ENCODE measurements at regions not wholly inside any gene's neighbourhood (a gene's known extent, or its start where the extent isn't known, plus 50 kb on each side); places are given as distances from the start of the nearest gene placed in this dataset.

DNA sequence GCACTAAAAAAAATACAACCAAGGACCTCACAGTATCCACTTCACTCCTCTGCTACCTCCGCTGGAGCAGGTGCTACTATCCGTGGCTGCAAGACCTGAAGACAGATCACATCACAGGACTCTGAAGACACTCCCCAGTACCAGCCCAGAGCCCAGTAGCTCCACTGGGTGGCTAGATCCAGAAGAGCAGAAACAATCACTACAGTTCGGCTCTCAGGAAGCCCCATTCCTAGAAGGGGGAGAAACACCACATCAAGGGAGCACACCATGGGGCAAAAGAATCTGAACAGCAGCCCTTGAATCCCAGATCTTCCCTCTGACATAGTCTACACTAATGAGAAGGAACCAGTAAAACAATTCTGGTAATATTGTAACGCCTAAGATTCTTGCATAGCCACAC, 494.0 kb upstream of the FAT3 start:
- DNase-seq, result no peak

DNA sequence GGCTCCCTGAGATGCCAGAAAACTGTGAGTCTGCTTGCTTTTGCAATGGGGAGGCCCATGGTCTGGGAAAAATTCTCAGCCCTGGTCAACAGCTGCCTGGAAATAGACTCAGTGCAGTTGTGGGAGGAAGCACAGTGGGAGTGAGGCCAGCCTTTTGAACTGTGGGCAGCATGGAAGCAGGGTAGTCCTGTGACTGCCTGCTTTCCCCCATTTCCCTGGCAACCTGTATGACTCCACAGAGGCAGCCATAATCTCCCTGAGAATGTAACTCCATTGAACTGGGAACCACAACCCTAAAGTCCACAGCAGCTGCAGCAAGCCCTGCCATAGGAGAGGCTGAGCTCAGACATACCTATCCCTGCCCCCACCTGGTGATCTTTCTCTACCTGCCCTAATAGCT, 494.6 kb upstream of the FAT3 start:
- no peak for DNase-seq

DNA sequence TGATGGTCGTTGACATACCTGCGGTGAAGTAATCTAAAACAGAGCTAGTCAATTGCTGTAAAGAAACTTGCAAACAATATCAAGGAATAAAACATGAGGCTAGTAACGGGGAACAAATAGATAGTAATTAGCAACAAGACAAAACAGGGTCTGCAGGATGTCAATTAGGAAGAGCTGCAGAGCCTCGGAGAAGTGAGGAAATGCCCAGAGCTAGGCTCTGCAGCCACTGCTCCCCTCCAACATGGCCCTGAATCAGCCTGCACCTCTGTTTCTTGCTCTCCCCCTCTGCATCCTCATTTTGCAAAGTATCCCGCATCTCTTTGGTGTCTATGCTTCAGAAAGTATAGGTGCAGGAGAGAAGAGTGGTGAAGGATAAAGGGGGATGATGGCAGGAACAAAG, 507.4 kb upstream of the FAT3 start:
- DNase-seq, result no peak

DNA sequence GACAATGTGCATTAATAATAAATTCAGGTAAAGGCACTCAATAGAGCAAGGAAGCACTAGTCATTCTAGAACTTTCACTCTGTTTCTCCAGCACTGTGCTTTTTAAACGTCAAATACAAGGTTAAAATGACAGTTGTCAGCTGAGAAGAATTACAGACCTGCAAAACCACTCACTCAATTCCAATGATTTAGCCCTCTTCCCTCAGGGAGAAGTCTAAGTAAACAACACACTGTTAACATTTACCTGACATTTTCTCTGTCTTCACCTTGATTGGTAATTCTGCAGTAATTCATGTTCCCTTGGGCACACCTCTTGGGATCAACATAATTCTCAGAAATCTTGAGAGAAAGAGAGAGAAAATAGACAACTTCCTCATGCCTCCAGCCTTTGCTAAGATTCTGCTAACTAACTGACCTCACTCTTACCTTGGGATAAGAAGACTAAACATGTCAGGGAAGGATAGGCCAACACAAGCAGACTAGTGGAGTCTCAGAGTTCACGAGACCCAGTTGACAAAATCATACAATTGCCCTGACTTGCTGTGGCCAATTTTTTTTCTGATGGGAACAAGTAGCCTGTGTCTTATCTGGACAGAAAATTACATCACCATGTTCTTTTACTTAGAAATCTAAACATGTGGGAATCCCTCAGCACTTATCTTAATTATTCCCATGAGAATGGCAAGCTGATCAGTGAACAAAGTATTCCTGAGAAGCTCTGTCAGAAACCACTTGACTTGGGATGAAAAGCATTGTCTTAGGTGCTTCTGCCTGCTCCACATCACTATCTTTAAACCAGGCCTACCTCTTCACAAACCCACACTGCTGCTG, 516.8 kb upstream of the FAT3 start:
- no peak for DNase-seq

DNA sequence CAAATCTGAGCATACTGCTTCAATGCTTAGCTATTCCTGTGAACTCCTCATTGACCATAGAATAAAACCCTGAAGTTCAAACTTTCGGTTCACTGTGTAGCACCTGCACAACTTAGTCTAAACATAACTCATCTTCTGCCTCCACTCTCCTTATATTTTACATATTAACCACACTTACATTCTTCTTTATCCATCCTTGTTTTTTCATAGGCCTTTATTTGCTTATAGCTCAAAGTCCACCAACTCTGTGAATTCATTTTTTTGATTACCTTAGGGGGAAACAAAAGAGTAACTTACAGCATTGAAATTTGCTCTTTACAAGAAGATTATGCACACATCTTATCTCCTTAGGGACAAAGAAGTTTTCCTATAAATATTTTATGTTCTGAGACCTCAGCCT, 521.6 kb upstream of the FAT3 start:
- no peak for DNase-seq

DNA sequence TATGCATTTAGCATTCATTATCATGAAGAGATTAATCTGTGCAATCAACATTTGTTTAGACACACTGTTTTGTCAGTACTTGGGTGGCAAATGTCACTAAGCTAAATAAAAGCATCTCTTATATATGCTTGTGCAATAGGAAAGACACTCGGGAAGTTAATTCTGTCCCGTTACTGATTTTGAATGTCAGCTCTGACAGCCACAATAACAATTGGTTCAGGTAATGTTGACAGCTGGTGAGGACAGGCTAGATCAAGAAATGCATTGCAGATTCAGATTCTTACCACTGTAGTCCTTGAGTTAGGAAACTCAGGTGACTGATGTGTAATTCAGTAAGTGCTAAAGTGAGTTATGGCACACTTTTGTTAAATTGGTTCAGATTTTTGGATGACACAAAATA, 523.8 kb upstream of the FAT3 start:
- no peak for DNase-seq

DNA sequence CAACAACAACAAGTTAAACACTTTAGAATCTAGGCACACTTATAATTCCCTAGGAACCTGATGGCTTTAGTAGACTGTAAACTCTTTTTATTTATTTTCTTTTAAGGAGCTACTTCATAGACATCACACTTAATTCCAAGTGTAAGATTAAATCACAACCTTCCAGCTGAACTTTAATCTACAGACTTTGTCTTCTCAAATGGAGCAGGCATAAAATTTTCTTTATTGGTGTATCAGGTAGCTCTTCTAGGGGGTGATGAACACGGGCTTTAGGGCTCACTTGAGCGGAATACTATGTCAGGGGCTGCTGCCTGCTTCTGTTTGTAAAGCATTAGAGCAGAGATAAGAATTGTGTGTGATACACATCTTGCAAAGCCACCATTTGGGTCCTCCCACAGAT, 525.8 kb upstream of the FAT3 start:
- no peak for DNase-seq

DNA sequence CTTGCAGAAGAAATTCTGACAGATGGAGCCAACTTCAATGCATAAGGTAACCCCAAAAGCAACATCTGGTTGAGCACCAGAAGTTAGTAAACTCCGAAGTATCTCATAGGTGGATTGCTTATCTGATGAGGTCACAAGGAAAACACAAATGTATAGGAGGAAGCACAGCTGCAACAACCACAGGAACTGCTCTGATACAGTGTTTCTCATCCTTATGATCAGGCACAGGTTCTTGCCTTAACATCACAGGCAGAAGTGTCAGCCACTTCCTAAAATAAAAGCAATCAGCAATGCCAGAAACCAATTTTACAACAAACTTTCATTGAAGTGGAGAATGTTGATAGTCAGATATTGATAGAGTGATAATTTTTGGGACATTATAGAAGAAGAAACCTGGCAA, 530.3 kb upstream of the FAT3 start:
- DNase-seq, result no peak

DNA sequence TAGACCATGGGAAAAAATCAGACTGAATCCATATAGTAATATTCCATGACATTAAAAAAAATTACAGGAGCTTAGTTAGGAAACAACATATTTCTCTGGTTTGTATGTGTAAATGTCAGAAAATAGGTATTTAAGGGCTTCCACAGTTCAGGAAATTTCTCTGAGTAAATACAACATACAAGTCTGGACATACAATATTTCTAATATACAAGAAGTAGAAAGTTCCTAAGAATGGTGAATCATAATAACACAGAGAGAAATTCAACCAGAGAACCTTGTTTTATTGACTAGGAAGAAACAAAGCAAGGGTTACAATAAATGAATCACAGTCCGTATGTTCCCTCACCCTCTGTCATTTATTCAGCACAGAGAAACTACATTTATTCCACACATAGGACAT, 532.7 kb upstream of the FAT3 start:
- DNase-seq, result no peak

DNA sequence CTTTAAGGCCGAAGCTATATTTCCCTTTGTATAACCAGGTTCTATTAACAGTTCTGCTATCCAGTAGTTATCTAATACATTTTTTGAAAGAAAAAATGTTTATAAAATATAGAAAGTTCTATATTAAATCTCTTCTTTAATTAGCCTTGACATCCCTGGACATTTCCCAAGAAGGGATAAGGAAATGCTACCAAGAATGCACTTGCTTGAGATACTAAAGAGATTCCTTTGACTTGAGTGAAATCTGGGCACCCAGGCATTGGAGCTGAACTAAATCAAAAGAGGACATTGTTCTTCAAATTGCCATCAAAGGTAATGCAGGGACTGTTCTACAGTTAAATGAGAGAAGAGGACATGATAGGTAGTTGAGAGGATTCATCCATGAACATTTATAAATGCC, 535.9 kb upstream of the FAT3 start:
- DNase-seq, result no peak

DNA sequence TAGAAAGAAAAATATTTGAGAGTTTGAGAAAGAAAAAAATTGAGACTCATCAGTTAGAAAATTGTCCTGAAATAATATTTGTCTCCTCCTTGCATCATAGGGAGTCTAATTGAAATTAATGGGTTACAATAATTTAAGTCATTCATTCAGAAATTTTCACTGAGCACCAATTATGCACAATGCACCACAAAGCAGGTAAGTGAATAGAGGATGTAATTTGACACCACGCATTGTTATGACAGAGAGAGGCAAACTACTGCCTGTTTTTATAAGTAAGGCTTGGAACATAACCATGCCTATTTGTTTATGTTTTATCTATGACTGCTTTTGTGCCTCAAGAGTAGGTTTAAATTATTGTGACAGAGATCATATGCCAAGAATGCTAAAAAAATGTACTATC, 537.9 kb upstream of the FAT3 start:
- no peak for DNase-seq

DNA sequence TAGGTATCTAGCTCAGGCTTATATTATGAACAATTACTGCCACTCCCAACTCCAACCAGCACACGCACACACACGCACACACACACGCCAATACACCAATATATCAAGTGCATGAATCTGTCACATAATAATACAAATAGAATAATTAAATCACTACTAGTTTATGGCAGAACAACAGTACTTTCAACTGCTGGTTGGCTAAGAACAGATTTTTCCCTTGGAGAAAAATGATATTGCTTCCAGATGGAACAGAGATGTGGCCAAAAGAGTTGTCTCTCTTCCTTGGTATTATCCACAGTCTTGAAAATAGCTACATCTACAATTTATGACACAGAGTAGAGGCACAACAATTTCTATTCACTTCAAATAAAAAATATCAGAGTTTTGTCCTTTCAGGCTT, 538.3 kb upstream of the FAT3 start:
- DNase-seq, result no peak

DNA sequence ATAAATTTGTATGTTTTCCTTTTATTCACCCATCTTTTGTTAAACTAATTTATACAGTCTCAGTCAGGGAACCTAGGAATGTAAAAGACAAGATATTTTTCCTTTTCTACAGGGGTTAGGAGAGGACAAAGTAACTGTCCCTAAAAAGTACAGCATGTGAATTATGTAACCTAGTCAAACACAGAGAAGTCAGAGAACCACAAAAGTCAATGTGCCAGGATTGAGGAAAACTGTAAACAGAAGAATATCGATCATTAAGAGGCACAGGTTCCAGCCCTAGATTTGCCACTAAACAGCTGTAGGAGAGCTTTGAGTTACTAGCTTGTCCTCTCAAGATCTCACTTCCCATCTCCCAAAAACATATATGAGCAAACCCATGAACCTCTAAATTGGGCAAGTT, 550.9 kb upstream of the FAT3 start:
- no peak for DNase-seq

DNA sequence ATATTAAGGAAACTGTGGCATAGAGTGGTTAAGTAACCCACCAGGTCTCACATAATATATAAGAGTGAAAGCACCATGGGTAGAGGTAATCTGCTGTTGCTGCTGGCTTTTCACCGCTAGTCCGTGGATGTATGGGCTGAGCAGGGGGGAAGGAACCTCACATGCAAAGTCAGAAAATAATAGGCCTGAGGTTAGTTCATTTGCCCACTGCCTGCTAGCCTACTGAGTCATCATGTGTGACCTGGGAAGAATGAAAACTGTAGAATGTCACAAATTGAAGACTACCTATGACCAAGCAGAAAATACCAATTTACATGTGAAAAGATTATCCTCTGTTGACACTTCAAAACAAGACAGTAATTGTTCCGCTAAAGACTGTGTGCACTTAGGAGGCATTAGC, 560.1 kb upstream of the FAT3 start:
- no peak for DNase-seq

DNA sequence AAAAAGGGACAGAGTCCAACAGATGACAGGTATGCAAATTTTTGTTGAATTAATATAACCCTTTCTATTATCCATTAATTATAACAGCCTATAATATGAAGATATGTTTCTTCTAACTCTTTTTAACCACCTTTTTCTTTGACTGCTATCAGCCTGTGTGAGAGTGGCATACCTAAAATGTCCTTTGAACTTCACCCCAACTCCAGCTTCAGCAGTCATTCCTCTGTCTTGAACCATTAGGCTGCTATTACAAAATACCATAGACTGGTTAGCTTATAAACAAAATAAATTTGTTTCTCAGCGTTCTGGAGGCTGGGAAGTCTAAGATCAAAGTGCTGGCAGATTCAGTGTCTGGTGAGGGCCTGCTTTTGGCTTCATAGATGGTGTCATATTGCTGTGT, 564.6 kb upstream of the FAT3 start:
- no peak for DNase-seq

DNA sequence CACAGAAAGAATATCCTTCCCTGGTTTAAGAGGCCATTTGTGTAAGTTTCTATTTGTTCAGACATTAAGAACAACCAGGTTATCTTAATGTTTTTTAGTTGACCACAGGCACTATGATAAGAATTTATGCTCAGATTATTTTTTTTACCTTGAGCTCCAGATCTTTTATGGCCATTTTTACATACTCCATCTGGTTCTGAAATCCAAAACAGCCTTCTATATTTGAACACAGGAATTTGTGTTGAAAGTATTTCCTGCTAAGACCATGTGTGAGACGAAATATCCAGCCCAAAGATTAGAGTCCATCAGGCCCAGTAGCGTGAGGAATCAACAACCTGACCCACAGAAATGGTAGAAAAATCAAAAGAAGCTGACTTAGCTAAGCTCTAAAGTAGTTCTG, 569.9 kb upstream of the FAT3 start:
- DNase-seq, result no peak

DNA sequence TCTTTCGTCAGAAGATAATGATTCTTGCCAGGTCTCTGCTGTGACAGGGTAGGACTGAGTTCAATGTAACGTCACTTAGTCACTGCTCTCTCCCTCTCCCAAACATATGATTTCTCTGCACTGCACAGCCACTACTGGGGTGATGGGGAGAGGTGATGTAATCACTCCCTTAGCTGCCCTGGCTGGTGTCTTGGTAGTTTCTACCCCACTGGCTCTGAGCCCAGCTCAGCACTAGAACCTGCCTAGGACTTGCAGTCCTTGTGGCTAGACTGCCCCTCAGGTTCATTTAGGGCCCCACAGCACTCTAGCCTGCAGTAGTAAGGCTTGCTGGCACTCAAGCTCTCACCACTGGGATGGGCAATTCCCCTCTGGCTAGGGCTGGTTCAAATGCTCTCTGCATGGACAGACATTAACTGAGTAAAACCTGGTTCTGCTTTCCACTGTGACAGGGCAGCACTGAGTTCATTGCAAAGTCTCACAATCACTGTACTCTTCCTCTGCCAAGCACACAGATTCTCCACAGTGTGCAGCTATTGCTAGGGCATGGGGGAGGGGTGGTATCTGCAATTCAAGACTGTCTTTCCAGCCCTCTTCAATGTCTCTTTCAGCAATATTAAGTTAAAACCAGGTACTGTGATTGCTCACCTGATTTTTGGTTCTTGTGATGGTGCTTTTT, 571.4 kb upstream of the FAT3 start:
- no peak for DNase-seq

DNA sequence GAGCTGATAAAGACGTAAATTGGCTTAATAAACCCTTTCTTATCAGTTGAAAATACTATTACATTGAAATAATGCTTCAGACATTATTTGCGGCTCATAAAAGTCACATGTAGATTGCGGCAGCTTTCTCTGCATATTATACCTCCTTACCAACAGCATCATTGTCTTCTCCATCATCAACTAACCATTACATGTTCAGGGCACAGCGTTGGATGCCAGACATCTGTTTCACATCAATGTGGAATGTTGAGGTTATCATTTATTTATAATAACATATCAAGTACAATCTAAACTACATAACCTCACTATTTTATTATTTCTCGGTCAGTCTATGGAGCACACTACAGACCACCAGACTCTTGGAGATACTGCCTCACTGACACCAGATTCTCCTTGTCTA, 573.8 kb upstream of the FAT3 start:
- DNase-seq, result no peak

DNA sequence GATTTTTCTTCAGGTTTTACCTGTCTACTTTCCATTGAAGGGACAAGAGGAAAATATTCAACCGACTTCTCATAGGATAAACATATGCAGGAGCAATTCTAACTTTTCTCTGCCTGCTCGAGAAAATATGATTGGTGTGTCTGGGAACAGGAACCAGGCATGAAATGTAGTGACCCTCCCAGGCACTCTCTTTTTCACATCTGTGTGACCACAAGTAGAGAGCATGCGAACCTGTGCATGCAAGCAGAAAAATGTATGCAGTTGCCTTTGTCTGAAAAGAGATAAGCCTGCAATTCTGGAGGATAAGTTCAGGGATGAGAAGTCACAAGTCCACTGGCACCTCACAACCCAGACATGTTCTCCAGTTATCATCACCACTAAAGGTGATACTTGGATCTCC, 583.5 kb upstream of the FAT3 start:
- DNase-seq, result no peak

DNA sequence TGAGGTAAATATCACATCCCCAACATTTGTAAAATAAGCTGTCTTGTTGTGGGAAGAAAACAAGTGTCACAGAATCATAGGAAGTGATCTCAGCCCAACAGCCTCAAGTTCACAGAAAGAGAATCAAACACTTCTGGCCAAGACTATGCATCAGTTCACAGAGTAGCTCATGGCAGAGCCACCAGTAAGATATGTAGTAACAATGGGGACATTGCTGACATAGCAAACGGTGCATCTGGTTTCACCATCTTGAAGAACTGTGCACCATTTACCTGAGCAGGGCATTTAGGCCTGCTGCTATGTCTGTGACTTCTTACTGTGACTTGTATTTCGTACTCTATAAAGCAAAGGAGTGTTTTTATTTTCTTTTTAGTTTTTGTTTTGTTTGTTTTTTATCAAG, 585.3 kb upstream of the FAT3 start:
- DNase-seq, result no peak

DNA sequence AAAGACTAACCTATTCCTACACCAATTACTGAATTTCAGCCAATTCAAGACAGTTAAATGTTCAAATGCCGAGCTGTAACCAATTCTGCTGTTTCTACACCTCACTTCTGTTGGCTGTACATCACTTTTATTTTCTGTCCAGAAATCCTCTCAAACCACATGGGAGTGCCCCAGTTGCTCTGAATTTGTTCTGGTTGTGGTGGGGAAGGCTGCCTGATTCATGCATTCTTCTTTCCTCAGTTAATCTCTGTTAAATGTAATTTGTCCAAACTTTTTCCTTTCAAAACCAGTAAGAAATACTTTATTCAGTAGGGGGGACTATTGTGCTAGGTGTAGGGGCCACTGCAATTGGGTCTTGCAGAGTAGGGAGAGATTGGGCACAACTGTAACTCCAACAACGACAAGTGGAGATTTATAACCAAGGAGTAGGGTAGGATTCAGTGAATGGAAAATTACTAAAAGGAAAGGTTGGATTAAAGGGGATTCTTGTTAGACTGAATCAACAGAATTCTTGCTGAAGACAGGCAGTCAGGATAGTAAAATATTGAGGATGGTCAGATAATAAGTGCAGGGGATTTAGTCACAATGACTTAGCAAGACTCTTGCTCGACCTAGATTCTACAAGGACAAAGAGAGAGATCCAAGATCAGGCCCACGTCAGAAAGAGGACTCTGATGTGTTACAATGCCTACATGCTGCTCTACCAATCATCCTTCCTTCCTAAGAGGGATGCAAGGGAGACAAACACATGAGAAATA, 593.5 kb upstream of the FAT3 start:
- DNase-seq, result no peak

DNA sequence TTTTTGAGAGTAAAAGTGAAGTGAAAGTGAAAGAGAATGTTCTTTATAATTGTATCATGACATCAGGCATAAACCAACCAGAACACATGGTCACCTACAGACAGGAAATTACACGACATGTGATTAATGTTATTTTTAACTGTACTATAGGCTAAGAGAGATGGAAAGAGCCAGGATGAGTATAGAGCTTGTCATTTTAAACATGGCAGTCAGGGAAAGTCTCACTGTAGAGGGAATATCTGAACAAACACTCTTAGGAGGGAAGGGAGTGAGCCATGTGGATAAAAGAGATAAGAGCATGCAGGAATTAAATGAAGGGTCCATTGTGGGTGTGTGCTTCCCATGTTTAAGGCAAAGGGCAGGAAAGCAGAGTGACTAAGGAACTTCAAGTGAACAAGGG, 599.1 kb upstream of the FAT3 start:
- DNase-seq, result no peak

DNA sequence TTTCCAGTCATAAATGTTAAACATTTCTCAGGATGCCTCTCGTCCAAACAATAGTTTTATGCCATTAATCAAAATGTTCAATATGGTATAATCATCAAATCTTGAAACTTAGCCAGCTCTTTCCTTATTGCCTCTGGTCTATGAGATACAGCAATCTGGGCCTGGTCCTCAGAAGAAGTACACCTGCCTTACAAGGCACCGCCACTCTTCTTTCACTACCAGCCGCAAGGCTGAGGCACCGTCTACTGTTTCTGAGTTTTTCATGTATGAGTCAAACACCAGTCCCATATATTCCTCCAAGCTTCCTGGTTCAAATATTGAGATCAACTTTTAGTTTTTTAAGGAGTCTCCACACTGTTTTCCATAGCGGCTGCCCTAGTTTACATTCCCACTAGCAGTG, 600.6 kb upstream of the FAT3 start:
- DNase-seq, result no peak

DNA sequence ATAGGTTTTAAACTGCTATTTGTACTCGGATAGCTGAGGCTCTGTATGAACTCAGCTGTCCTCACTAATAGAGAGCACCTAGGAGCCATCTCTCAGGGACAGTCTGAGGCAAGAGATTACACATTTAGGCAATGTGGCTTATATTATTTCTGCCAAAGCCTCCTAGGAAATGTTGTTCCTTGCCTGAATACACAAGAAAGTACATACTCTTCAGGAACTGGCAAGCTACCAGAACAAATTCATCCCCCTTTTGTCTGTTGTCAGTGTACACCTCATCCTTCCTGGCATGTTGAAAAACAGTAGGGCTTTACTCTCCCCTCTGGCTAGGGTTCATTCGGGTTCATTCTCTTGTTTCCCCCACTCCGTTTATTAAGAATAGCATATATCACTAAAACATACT, 615.9 kb upstream of the FAT3 start:
- DNase-seq, result no peak
